HCT116 (cell line): ENCODE measurements at regions not wholly inside any gene's neighbourhood (a gene's known extent, or its start where the extent isn't known, plus 50 kb on each side); places are given as distances from the start of the nearest gene placed in this dataset.
A peak's percentile ranks its signal among the peaks of the same experiment; 100 is the strongest.

Experiments used
- CEBPB ChIP-seq: IDR thresholded peaks from 2 replicates; pipeline ENCODE4 v1.6.1; 2012; ENCODE audit warnings: low read depth
- EZH2 ChIP-seq: fragments of 200-600 bp; sonication (generic); IDR thresholded peaks from 2 replicates; pipeline ENCODE4 v1.6.1; 2017; ENCODE audit warnings: antibody characterized with exemption, mixed run types
- JUND ChIP-seq: IDR thresholded peaks from 2 replicates; pipeline ENCODE4 v1.6.1; 2012
- POLR2AphosphoS5 ChIP-seq: IDR thresholded peaks from 2 replicates; pipeline ENCODE4 v1.6.1; 2011; ENCODE audit warnings: mild to moderate bottlenecking, low read depth, low read length, moderate library complexity
- SRF ChIP-seq: IDR thresholded peaks from 2 replicates; pipeline ENCODE4 v1.6.1; 2012; ENCODE audit warnings: low read depth
- TCF7L2 ChIP-seq: IDR thresholded peaks from 2 replicates; pipeline ENCODE4 v1.7.0; 2011; ENCODE audit warnings: borderline replicate concordance, inconsistent platforms; ENCODE audit not compliant: insufficient read depth, insufficient read length; ENCODE audit errors: extremely low read depth
- TF ChIP-seq, protein P1 (sequence below), 3 experiments: fragments of 200-600 bp in 1 of 3; sonication (generic) in 1 of 3; IDR thresholded peaks in 2 of 3; conservative IDR thresholded peaks in 1 of 3; 2 replicates each; pipeline ENCODE4 v1.5.1; 2012 to 2017; ENCODE audit warnings: low read depth in 2 of 3, low read length in 2 of 3, antibody characterized with exemption in 1 of 3, borderline replicate concordance in 1 of 3, control low read depth in 1 of 3, mild to moderate bottlenecking in 1 of 3, mixed read lengths in 1 of 3, mixed run types in 1 of 3, moderate library complexity in 1 of 3; ENCODE audit not compliant: insufficient read depth in 1 of 3

- no peak for TF ChIP-seq SRF
- TF ChIP-seq, protein P1, sequence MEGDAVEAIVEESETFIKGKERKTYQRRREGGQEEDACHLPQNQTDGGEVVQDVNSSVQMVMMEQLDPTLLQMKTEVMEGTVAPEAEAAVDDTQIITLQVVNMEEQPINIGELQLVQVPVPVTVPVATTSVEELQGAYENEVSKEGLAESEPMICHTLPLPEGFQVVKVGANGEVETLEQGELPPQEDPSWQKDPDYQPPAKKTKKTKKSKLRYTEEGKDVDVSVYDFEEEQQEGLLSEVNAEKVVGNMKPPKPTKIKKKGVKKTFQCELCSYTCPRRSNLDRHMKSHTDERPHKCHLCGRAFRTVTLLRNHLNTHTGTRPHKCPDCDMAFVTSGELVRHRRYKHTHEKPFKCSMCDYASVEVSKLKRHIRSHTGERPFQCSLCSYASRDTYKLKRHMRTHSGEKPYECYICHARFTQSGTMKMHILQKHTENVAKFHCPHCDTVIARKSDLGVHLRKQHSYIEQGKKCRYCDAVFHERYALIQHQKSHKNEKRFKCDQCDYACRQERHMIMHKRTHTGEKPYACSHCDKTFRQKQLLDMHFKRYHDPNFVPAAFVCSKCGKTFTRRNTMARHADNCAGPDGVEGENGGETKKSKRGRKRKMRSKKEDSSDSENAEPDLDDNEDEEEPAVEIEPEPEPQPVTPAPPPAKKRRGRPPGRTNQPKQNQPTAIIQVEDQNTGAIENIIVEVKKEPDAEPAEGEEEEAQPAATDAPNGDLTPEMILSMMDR (IDR thresholded peaks at IDR 0.05 in 2 of 3, conservative IDR thresholded peaks at IDR 0.05 in 1 of 3; ENCODE audit: borderline replicate concordance in 1 of 3, insufficient read depth in 1 of 3, low read depth in 2 of 3, low read length in 2 of 3), result peak; percentile 43 to 71 (median 59); a peak in 5 of 6 replicates
- no peak for TF ChIP-seq JUND
- TF ChIP-seq TCF7L2, result no peak
- no peak for TF ChIP-seq CEBPB
- TF ChIP-seq EZH2, result no peak
- TF ChIP-seq POLR2AphosphoS5, result no peak
These were observed 333.0 kb upstream of the SATB1 start for GRCh38 chr3:18758047-18758704.
